IMR-90 (cell line): ENCODE measurements at regions not wholly inside any gene's neighbourhood (a gene's known extent, or its start where the extent isn't known, plus 50 kb on each side); places are given as distances from the start of the nearest gene placed in this dataset.

ENCODE experiments used
- ATAC-seq: fragments of 200-7000 bp; cut with Tn5 transposase; 2 replicates; pipeline ENCODE4 v1.9.1; 2020; ENCODE audit warnings: low read depth, mild to moderate bottlenecking, moderate library complexity
- BruUV-seq: library from RNA; stranded (reverse); fragments of 400-500 nt; replicated peaks from 2 replicates; lab custom pipeline; 2021; lab: Mats Ljungman, UMichigan
- CTCF ChIA-PET: fragments of 300-600 bp; formaldehyde crosslinking; extraction: SDS; loops from one replicate; lab custom pipeline; 2021; ENCODE audit warnings: antibody characterized with exemption; lab: Yijun Ruan, JAX
- POLR2A ChIA-PET: fragments of 300-600 bp; sonication (Branson Sonifier 250); formaldehyde crosslinking; loops from one replicate; lab custom pipeline; 2022; ENCODE audit warnings: antibody characterized with exemption; ENCODE audit not compliant: unreplicated experiment; lab: Charles Lee
- DNase-seq: peaks from one replicate; pipeline ENCODE4 v3.0.0; 2013
- H2AFZ ChIP-seq: replicated peaks from 2 replicates; pipeline ENCODE3; 2013; ENCODE audit warnings: low read length, mild to moderate bottlenecking; ENCODE audit not compliant: poor library complexity
- H2AK5ac ChIP-seq: 2 replicates; pipeline ENCODE4 v1.6.1; 2013; ENCODE audit warnings: low read depth, low read length, inconsistent platforms
- H2AK9ac ChIP-seq: replicated peaks from 2 replicates; pipeline ENCODE3; 2013; ENCODE audit warnings: mild to moderate bottlenecking, low read depth, low read length, moderate library complexity; ENCODE audit not compliant: poor library complexity
- H2BK120ac ChIP-seq: 2 replicates; pipeline ENCODE4 v1.6.1; 2013; ENCODE audit warnings: low read depth, low read length, inconsistent platforms
- H2BK15ac ChIP-seq: 3 replicates; pipeline ENCODE4 v1.6.1; 2013; ENCODE audit warnings: low read depth, low read length, inconsistent platforms
- H2BK20ac ChIP-seq: 2 replicates; pipeline ENCODE4 v1.6.1; 2013; ENCODE audit warnings: low read depth, mild to moderate bottlenecking, inconsistent platforms, low read length, moderate library complexity
- H2BK5ac ChIP-seq: 2 replicates; pipeline ENCODE4 v1.6.1; 2013; ENCODE audit warnings: mild to moderate bottlenecking, low read depth, low read length, inconsistent platforms; ENCODE audit not compliant: poor library complexity, severe bottlenecking
- H3K14ac ChIP-seq: replicated peaks from 2 replicates; pipeline ENCODE4 v1.6.1; 2013; ENCODE audit warnings: low read depth, low read length, inconsistent platforms
- H3K18ac ChIP-seq: 2 replicates; pipeline ENCODE4 v1.6.1; 2013; ENCODE audit warnings: low read depth, low read length, control low read depth
- H3K23ac ChIP-seq: 2 replicates; pipeline ENCODE4 v1.6.1; 2013; ENCODE audit warnings: low read depth, low read length, inconsistent platforms
- H3K27ac ChIP-seq: 2 replicates; pipeline ENCODE4 v1.5.1; 2013; ENCODE audit warnings: mild to moderate bottlenecking, control low read depth, low read length; ENCODE audit not compliant: insufficient read depth
- H3K27me3 ChIP-seq: 2 replicates; pipeline ENCODE4 v1.6.1; 2013; ENCODE audit warnings: low read length; ENCODE audit not compliant: control insufficient read depth, insufficient read depth
- H3K36me3 ChIP-seq: 2 replicates; pipeline ENCODE4 v1.6.1; 2013; ENCODE audit warnings: low read length, mixed read lengths; ENCODE audit not compliant: control insufficient read depth, insufficient read depth
- H3K4ac ChIP-seq: 2 replicates; pipeline ENCODE4 v1.6.1; 2013; ENCODE audit warnings: low read depth, low read length, inconsistent platforms
- H3K4me1 ChIP-seq: 2 replicates; pipeline ENCODE4 v1.6.1; 2013; ENCODE audit warnings: low read length, mixed read lengths; ENCODE audit not compliant: control insufficient read depth, insufficient read depth
- H3K4me2 ChIP-seq: 2 replicates; pipeline ENCODE4 v1.6.1; 2013; ENCODE audit warnings: low read depth, mild to moderate bottlenecking, control low read depth, low read length, moderate library complexity
- H3K4me3 ChIP-seq: 2 replicates; pipeline ENCODE4 v1.5.1; 2013; ENCODE audit warnings: low read depth, mild to moderate bottlenecking, control low read depth, low read length, moderate library complexity; ENCODE audit not compliant: insufficient read depth
- H3K56ac ChIP-seq: 2 replicates; pipeline ENCODE4 v1.6.1; 2013; ENCODE audit warnings: low read length, inconsistent platforms; ENCODE audit not compliant: insufficient read depth; ENCODE audit errors: extremely low read depth
- H3K79me1 ChIP-seq, 2 experiments: 2 replicates each; pipeline ENCODE4 v1.6.1; 2013; ENCODE audit warnings: low read length in 2 of 2, inconsistent platforms in 1 of 2, low read depth in 1 of 2
- H3K9ac ChIP-seq: 2 replicates; pipeline ENCODE4 v1.6.1; 2013; ENCODE audit warnings: low read depth, low read length, control low read depth
- H3K9me1 ChIP-seq: 2 replicates; pipeline ENCODE4 v1.6.1; 2013; ENCODE audit warnings: low read length, inconsistent platforms; ENCODE audit not compliant: insufficient read depth
- H3K9me3 ChIP-seq: 2 replicates; pipeline ENCODE4 v1.6.1; 2013; ENCODE audit warnings: low read length; ENCODE audit not compliant: control insufficient read depth, insufficient read depth
- H4K20me1 ChIP-seq: 2 replicates; pipeline ENCODE4 v1.6.1; 2013; ENCODE audit warnings: low read length, inconsistent platforms; ENCODE audit not compliant: insufficient read depth
- H4K5ac ChIP-seq: 2 replicates; pipeline ENCODE4 v1.6.1; 2013; ENCODE audit warnings: mild to moderate bottlenecking, low read depth, low read length, control low read depth
- H4K8ac ChIP-seq, 2 experiments: 2 replicates each; pipeline ENCODE4 v1.6.1; 2013; ENCODE audit warnings: low read depth in 2 of 2, low read length in 2 of 2, control low read depth in 1 of 2, inconsistent platforms in 1 of 2
- H4K91ac ChIP-seq: 2 replicates; pipeline ENCODE4 v1.6.1; 2013; ENCODE audit warnings: low read depth, low read length, inconsistent platforms; ENCODE audit not compliant: insufficient read depth
- CHD1 ChIP-seq: IDR thresholded peaks from 2 replicates; pipeline ENCODE4 v1.6.1; 2012; ENCODE audit warnings: low read depth, low read length, improper control_type of control experiment
- FOS ChIP-seq: fragments of 150-350 bp; IDR thresholded peaks from 2 replicates; pipeline ENCODE4 v1.6.1; 2016; ENCODE audit warnings: low read depth, low read length
- MAFK ChIP-seq: IDR thresholded peaks from 2 replicates; pipeline ENCODE4 v1.6.1; 2012; ENCODE audit warnings: low read depth, low read length, improper control_type of control experiment
- MXI1 ChIP-seq: IDR thresholded peaks from 2 replicates; pipeline ENCODE4 v1.6.1; 2012; ENCODE audit warnings: low read depth, mild to moderate bottlenecking, low read length, moderate library complexity, borderline replicate concordance
- NFE2L2 ChIP-seq: fragments of 150-350 bp; IDR thresholded peaks from 2 replicates; pipeline ENCODE4 v1.6.1; 2016; ENCODE audit warnings: low read depth, mild to moderate bottlenecking, low read length
- POLR2A ChIP-seq: IDR thresholded peaks from 2 replicates; pipeline ENCODE4 v1.6.1; 2012; ENCODE audit warnings: mild to moderate bottlenecking, low read depth, low read length
- RAD21 ChIP-seq: IDR thresholded peaks from 2 replicates; pipeline ENCODE4 v1.6.1; 2012; ENCODE audit warnings: low read length, improper control_type of control experiment
- RFX5 ChIP-seq: IDR thresholded peaks from 2 replicates; pipeline ENCODE4 v1.8.0; 2012; ENCODE audit warnings: low read depth, mild to moderate bottlenecking, low read length, moderate library complexity
- SMC3 ChIP-seq: fragments of 150-350 bp; IDR thresholded peaks from 2 replicates; pipeline ENCODE4 v1.6.1; 2016; ENCODE audit warnings: low read depth, mild to moderate bottlenecking, antibody characterized with exemption, low read length, moderate library complexity
- WGBS, 2 experiments: methylation state at CpG; one replicate each; pipeline versions ENCODE4 v1.1.5 to v1.1.7; 2013; ENCODE audit warnings: missing lambda C conversion rate in 2 of 2; ENCODE audit not compliant: insufficient read length in 1 of 2; ENCODE audit errors: extremely low coverage in 2 of 2; 5-methylcytosine and 5-hydroxymethylcytosine counted together
- dilution Hi-C: fragments of 300-500 bp; cut with HindIII; formaldehyde crosslinking; loops from one replicate; pipeline ENCODE4 v1.14.3; 2018; ENCODE audit warnings: low sequenced_read_pairs; ENCODE audit not compliant: unreplicated experiment
- in situ Hi-C: fragments of 300-500 bp; cut with MboI; formaldehyde crosslinking; loops from 3 replicates; pipeline ENCODE4 v1.14.3; 2019; ENCODE audit warnings: low sequenced_read_pairs, inconsistent platforms, mixed read lengths
- intact Hi-C: fragments of 100-400 bp; cut with micrococcal nuclease; formaldehyde crosslinking; loops from 2 replicates; pipeline ENCODE4 v1.10.0; 2022
- TF ChIP-seq, protein P1 (sequence below): conservative IDR thresholded peaks from 2 replicates; pipeline ENCODE4 v1.5.1; 2012; ENCODE audit warnings: mild to moderate bottlenecking, low read depth, low read length, improper control_type of control experiment

DNA sequence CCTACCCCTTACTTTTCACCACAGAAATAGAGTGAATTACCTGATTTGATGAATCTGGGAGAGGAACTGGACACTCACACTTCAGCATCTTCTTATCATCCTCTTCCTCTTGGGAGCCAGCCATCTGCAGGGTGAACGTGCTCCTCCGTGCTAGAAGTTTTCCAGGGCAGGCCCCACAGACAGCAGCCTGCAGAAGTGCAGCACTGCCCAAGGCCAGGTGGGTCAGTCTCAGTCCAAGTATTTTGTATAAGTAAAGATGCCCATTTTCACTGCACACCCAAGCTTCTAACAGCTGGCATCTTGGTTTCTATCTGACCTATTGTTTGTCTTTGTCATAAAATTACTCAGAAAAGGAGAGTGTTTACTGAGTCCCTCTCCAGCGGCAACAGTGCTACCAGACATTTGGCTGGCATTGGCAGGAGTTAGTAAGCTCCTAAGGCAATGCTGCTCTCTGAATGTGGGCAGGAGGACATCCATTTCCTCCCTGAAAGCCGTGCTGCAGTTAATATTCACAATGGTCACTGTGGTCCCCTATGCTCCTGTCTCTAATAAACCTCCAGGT, 222.6 kb upstream of the CTAGE1 start:
- Histone ChIP-seq H2BK120ac (peak overlapping the region; percentile 78), H2AK5ac (peak overlapping the region; percentile 89), H2BK5ac (peak overlapping the region; percentile 62), H3K9me3 (no peaks in the 10 kb centered on the region; the same call in 1 of the 2 replicates), H3K27ac (no peak overlapping the region), H4K20me1 (no peaks in the 10 kb centered on the region), H3K23ac (0 out of 2 replicates have a peak overlapping the region, but pooled peaks have one; percentile 62), H3K27me3 (no peaks in the 10 kb centered on the region), H4K5ac (peak overlapping the region; percentile 10; the same call in 1 of the 2 replicates), H4K8ac (peak overlapping the region; percentile 40 to 72; a peak in 2 of 4 replicates), H2AFZ (peak overlapping the region; percentile 2), H3K14ac (peak overlapping the region; percentile 64), H3K18ac (peak overlapping the region; percentile 74), H2BK15ac (peak overlapping the region; percentile 84; the same call in 2 of the 3 replicates), H3K9me1 (peaks cover 5% of the 10 kb centered on the region; the same call in 1 of the 2 replicates), H3K36me3 (no peaks in the 10 kb centered on the region), H3K79me1 (no peaks in the 10 kb centered on the region), H3K56ac (no peak overlapping the region), H3K4me3 (no peak overlapping the region), H4K91ac (peak overlapping the region; percentile 79), H2BK20ac (peak overlapping the region; percentile 84), H3K9ac (no peak overlapping the region), H3K4ac (peak overlapping the region; percentile 69), H3K4me2 (no peak overlapping the region), H3K4me1 (peaks cover 10% of the 10 kb centered on the region), H2AK9ac (peak overlapping the region; percentile 60)
- intact Hi-C loops (no loop called here), dilution Hi-C loops (no loop called here), in situ Hi-C loops (no loop called here)
- BruUV-seq, result no TSS peak
- CTCF ChIA-PET, result no interaction called here
- no CpG with 5 or more reads among the region's 4 CpGs for WGBS, 2 experiments
- POLR2A ChIA-PET, result no interaction called here
- TF ChIP-seq, protein P1, sequence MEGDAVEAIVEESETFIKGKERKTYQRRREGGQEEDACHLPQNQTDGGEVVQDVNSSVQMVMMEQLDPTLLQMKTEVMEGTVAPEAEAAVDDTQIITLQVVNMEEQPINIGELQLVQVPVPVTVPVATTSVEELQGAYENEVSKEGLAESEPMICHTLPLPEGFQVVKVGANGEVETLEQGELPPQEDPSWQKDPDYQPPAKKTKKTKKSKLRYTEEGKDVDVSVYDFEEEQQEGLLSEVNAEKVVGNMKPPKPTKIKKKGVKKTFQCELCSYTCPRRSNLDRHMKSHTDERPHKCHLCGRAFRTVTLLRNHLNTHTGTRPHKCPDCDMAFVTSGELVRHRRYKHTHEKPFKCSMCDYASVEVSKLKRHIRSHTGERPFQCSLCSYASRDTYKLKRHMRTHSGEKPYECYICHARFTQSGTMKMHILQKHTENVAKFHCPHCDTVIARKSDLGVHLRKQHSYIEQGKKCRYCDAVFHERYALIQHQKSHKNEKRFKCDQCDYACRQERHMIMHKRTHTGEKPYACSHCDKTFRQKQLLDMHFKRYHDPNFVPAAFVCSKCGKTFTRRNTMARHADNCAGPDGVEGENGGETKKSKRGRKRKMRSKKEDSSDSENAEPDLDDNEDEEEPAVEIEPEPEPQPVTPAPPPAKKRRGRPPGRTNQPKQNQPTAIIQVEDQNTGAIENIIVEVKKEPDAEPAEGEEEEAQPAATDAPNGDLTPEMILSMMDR, result no peak
- no peak for TF ChIP-seq CHD1
- no peak for TF ChIP-seq MXI1
- TF ChIP-seq FOS, result no peak
- TF ChIP-seq POLR2A, result no peak
- no peak for TF ChIP-seq NFE2L2
- no peak for TF ChIP-seq MAFK
- TF ChIP-seq SMC3, result no peak
- no peak for TF ChIP-seq RAD21
- no peak for TF ChIP-seq RFX5
- no peak for ATAC-seq
- no peak for DNase-seq
